Activated CD4-positive, alpha-beta T cell treated with anti-CD3 and anti-CD28 coated beads, Interleukin-2, amount 10 ng/mL, durations not matched to agents 7 days and 5 days (primary cell): ENCODE measurements at regions not wholly inside any gene's neighbourhood (a gene's known extent, or its start where the extent isn't known, plus 50 kb on each side); places are given as distances from the start of the nearest gene placed in this dataset.

Experiments
- CTCF ChIA-PET: fragments of 350-600 bp; sonication (Branson Sonifier 250); formaldehyde crosslinking; loops from one replicate; lab custom pipeline; 2021; ENCODE audit warnings: antibody characterized with exemption; lab: Charles Lee
- POLR2A ChIA-PET: fragments of 350-600 bp; sonication (Branson Sonifier 250); formaldehyde crosslinking; loops from one replicate; lab custom pipeline; 2021; ENCODE audit warnings: antibody characterized with exemption; lab: Charles Lee
- DNase-seq: peaks from one replicate; pipeline ENCODE4 v3.0.0-alpha.2; 2020
- H3K27ac Mint-ChIP-seq: one replicate; pipeline ENCODE4 v1.8.0; 2021; ENCODE audit warnings: mild to moderate bottlenecking, moderate library complexity, mixed read lengths
- H3K27me3 Mint-ChIP-seq: one replicate; pipeline ENCODE4 v1.8.0; 2021; ENCODE audit warnings: mixed read lengths
- H3K36me3 Mint-ChIP-seq: one replicate; pipeline ENCODE4 v1.8.0; 2021; ENCODE audit warnings: low read depth, mixed read lengths
- H3K4me1 Mint-ChIP-seq: one replicate; pipeline ENCODE4 v1.8.0; 2021; ENCODE audit warnings: mixed read lengths
- H3K4me3 Mint-ChIP-seq: one replicate; pipeline ENCODE4 v1.8.0; 2021; ENCODE audit warnings: mild to moderate bottlenecking, moderate library complexity, mixed read lengths
- H3K9me3 Mint-ChIP-seq: one replicate; pipeline ENCODE4 v1.8.0; 2021; ENCODE audit warnings: mixed read lengths

DNA sequence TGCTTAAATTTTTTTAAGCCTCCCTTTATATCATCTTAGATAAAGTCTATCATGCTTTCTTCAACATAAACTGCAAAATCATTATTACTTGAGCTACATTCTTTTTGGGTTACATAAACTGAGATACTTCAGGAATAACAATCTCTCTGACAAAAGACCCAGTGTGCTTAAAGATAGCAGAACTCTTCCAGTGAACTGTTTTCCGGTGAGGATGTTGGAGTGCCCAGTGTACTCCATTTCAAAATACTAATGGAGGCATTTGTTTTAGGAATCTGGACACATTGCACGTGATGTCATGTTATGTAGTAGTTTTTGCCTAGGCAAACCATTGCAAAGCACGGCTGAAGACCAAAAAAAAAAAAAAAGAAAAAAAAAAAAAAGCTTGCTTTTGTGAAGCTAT, 388.2 kb upstream of the CELF2 start:
- Mint-ChIP-seq H3K36me3 (no peaks in the 10 kb centered on the region), H3K9me3 (no peaks in the 10 kb centered on the region), H3K27me3 (peaks cover 2% of the 10 kb centered on the region), H3K4me3 (no peak overlapping the region), H3K27ac (no peak overlapping the region), H3K4me1 (no peaks in the 10 kb centered on the region)
- no peak for DNase-seq
- CTCF ChIA-PET: interaction anchor here (0.6 kb wide), 1 partner anchor 244 kb away, joined by 6 read pairs; no protein-coding TSS in a partner anchor
- POLR2A ChIA-PET: no interaction called here

DNA sequence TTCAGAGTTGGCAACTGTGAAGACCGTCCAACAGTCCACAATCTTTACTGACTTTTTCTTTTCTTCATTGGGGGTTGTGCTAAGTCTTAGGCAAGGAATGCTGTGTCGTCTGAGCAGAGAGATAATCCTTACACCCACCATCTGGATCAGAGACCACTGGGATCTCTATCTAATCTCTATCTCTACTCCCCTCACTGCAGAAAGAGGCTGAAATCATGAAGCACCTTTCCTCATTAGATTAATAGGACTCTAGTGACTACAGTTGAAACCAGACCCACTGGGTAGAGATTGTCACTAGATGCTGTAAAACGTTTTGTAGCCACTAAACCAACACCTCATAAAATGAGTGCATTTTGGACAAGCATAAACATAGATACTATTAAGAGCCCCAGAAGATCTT, 387.4 kb upstream of the CELF2 start:
- Mint-ChIP-seq H3K4me1 (no peaks in the 10 kb centered on the region), H3K27ac (no peak overlapping the region), H3K4me3 (no peak overlapping the region), H3K27me3 (peaks cover 2% of the 10 kb centered on the region), H3K9me3 (no peaks in the 10 kb centered on the region), H3K36me3 (no peaks in the 10 kb centered on the region)
- no peak for DNase-seq
- ChIA-PET POLR2A (no interaction called here), CTCF (interaction anchor here (0.6 kb wide), 1 partner anchor 243 kb away, joined by 6 read pairs; no protein-coding TSS in a partner anchor)

DNA sequence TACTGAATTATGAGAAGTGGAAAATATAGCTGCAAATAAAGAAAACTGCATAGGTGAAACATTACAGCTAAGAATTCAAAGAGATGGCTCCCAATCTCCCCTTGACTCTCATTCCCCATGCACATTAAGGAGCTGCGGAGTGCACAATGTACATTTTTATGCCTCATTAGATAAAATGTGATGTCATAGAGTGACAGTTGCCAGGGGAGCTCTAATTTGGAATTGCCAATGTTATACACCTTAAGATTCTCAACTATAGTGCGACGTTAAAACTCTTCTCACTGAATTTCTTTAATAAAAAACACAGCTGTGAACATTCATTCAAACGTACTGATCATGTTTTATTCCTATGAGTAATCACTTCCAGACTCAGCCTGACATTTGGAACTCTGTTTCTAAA, 386.9 kb upstream of the CELF2 start:
- Mint-ChIP-seq H3K4me1 (no peaks in the 10 kb centered on the region), H3K27me3 (peaks cover 2% of the 10 kb centered on the region), H3K27ac (no peak overlapping the region), H3K36me3 (no peaks in the 10 kb centered on the region), H3K9me3 (no peaks in the 10 kb centered on the region), H3K4me3 (no peak overlapping the region)
- no peak for DNase-seq
- CTCF ChIA-PET: no interaction called here
- POLR2A ChIA-PET: no interaction called here

GRCh38 chr10:10642189-10642588, 375.5 kb upstream of the CELF2 start:
- CTCF ChIA-PET: no interaction called here
- H3K4me1 Mint-ChIP-seq: no peaks in the 10 kb centered on the region
- no peak overlapping the region for H3K27ac Mint-ChIP-seq
- H3K9me3 Mint-ChIP-seq: no peaks in the 10 kb centered on the region
- no peaks in the 10 kb centered on the region for H3K36me3 Mint-ChIP-seq
- H3K27me3 Mint-ChIP-seq: peaks cover 8% of the 10 kb centered on the region
- no peak for DNase-seq
- no peak overlapping the region for H3K4me3 Mint-ChIP-seq
- POLR2A ChIA-PET: no interaction called here

DNA sequence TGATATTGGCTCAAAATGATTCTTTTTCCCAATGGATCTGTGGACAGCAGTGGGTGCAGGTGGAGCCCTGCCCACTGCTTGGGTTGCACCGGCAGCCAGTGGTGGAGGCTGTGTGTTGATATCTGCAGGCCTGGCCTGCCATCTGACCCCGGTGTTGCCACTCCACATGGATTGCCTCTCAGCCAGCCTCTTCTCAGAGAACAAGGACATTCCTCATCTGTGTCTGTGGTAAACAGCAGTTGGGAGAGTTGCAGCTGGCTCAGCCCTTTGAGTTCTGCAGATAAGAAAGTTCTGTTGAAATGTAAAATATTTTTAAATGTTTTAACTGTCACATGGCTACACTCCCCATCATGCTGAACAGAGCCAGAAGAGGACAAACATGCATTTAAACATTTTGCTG, 374.9 kb upstream of the CELF2 start:
- Mint-ChIP-seq H3K9me3 (no peaks in the 10 kb centered on the region), H3K4me1 (no peaks in the 10 kb centered on the region), H3K27ac (no peak overlapping the region), H3K4me3 (no peak overlapping the region), H3K36me3 (no peaks in the 10 kb centered on the region), H3K27me3 (peaks cover 7% of the 10 kb centered on the region)
- CTCF ChIA-PET: no interaction called here
- DNase-seq: no peak
- POLR2A ChIA-PET: no interaction called here

DNA sequence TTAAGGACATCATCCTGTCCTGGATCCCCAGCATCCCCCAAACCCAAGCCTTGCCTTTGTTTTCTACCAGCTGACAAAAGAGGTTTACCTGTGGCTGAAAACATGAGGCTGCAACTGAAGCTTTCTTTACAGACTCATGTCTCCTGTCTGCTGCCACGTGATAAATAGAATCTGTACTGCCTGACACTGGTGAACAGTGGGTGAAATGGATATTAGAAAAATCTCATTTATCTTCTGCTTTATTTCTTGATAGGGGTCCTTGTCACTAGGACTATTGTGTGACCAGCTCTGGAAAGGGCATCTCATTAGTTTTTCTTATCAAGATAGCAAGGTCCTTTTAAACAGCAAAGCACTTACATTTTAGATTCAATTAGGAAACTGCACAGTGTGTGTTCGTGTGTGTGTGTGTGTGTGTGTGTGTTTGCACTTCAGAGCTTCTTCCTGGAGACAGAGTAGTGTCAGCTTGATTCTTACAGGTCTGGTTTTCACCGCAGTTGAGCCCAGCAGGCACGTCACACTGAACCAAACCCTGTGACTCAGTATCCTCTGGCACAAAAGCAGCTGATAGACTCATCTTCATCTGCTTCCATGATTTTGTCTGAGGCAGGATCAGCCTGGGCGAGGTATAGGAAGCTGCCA, 373.5 kb upstream of the CELF2 start:
- POLR2A ChIA-PET: no interaction called here
- Mint-ChIP-seq H3K27me3 (peaks cover 7% of the 10 kb centered on the region), H3K27ac (no peak overlapping the region), H3K4me1 (no peaks in the 10 kb centered on the region), H3K36me3 (no peaks in the 10 kb centered on the region), H3K4me3 (no peak overlapping the region), H3K9me3 (no peaks in the 10 kb centered on the region)
- no peak for DNase-seq
- CTCF ChIA-PET: no interaction called here

DNA sequence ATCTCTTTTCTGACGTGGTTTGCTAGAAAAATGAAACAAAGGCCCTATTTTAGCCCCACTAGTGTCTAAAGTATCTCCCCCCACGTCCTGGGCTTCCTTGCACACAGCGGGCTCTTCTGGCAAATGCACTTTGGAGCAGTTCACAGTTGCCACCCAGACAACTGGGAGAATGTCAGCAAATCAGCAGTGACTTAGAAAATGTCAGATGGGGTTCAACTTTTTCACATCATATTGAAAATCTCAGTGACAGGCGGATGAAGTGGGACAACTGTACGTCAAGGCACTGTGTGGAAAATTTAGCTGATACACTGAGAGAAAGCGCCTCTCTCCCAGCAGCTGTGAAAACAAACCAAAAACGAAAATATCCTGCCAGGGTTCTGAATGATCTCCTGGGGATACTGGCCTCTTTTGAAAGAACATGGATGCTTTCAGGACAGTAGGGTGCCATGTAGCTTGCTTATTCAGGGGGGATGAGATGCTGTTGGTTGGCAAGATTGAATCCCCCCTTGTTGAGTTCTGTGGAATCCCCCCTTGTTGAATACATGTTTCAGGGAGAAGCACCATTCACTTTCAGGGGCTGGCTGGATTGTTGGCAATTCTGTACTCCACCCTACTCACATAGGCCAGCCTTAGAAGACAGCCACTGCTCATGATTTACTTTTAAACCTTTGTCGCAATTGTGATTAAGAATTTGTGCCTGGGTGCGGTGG, 372.8 kb upstream of the CELF2 start:
- Mint-ChIP-seq H3K4me3 (no peak overlapping the region), H3K4me1 (no peaks in the 10 kb centered on the region), H3K27me3 (peaks cover 6% of the 10 kb centered on the region), H3K27ac (no peak overlapping the region), H3K9me3 (no peaks in the 10 kb centered on the region), H3K36me3 (no peaks in the 10 kb centered on the region)
- POLR2A ChIA-PET: no interaction called here
- CTCF ChIA-PET: no interaction called here
- DNase-seq: no peak

- Mint-ChIP-seq H3K4me1 (no peaks in the 10 kb centered on the region), H3K4me3 (no peak overlapping the region), H3K27ac (no peak overlapping the region), H3K36me3 (no peaks in the 10 kb centered on the region), H3K27me3 (no peaks in the 10 kb centered on the region), H3K9me3 (no peaks in the 10 kb centered on the region)
- DNase-seq: no peak
- CTCF ChIA-PET: no interaction called here
- POLR2A ChIA-PET: no interaction called here
Measured at GRCh38 chr10:10647331-10647730, 370.3 kb upstream of the CELF2 start.

DNA sequence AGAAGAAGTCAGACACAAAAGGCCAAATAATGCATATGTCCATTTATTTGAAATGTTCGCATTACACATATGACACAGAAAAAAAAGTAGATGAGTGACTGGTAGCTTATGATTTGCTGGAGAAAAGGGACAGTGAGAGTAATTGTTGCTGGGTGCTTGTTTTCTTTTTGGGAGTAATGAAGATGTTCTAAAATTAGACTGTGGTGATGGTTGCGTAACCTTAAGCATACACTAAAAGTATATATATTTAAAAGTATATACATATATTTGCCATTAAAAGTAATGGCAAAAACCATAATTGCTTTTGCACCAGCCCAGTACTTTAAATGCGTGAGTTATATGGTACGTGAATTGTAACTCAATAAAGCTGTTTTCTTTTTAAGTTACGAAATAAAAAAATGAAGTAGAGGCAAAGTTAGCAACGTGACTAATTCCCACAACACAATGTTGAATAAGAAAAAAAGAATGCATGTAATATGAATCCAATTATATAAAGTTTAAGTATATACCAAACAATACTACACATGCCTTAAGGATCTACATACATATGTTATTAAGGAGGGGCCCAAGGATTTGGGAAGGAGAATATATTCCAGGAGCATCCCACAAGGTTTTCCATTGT, 360.4 kb upstream of the CELF2 start:
- Mint-ChIP-seq H3K27me3 (peaks cover 5% of the 10 kb centered on the region), H3K4me3 (no peak overlapping the region), H3K36me3 (no peaks in the 10 kb centered on the region), H3K4me1 (no peaks in the 10 kb centered on the region), H3K9me3 (no peaks in the 10 kb centered on the region), H3K27ac (no peak overlapping the region)
- ChIA-PET POLR2A (no interaction called here), CTCF (no interaction called here)
- DNase-seq: no peak

- H3K4me1 Mint-ChIP-seq: no peaks in the 10 kb centered on the region
- H3K27me3 Mint-ChIP-seq: peaks cover 7% of the 10 kb centered on the region
- no peak overlapping the region for H3K4me3 Mint-ChIP-seq
- DNase-seq: no peak
- H3K9me3 Mint-ChIP-seq: no peaks in the 10 kb centered on the region
- no peak overlapping the region for H3K27ac Mint-ChIP-seq
- ChIA-PET CTCF (no interaction called here), POLR2A (no interaction called here)
- H3K36me3 Mint-ChIP-seq: no peaks in the 10 kb centered on the region
Measured at GRCh38 chr10:10658172-10658785, 359.4 kb upstream of the CELF2 start.

DNA sequence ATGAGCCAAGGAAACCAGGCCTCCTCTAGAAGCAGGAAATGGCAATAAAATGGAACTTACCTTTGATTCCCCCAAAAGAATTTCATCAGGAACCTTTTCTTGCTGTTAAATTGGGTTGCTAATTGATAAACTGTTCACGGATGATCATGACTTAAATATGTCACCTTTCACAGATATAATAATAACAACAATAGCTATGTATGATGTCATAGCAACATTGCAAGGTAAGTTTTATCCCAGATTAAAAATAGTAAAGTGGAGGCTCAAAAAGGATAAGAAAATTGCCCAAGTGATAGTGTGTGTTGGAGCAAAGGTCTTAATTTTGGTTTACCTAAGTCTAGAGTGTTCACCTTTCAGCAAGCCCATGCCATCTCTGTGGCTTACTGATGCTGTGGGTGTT, 357.6 kb upstream of the CELF2 start:
- ChIA-PET POLR2A (no interaction called here), CTCF (interaction anchor here (0.5 kb wide), 1 partner anchor 12 kb away, joined by 6 read pairs; no protein-coding TSS in a partner anchor)
- Mint-ChIP-seq H3K27ac (no peak overlapping the region), H3K9me3 (no peaks in the 10 kb centered on the region), H3K36me3 (no peaks in the 10 kb centered on the region), H3K4me1 (no peaks in the 10 kb centered on the region), H3K4me3 (no peak overlapping the region), H3K27me3 (peaks cover 10% of the 10 kb centered on the region)
- DNase-seq: no peak

DNA sequence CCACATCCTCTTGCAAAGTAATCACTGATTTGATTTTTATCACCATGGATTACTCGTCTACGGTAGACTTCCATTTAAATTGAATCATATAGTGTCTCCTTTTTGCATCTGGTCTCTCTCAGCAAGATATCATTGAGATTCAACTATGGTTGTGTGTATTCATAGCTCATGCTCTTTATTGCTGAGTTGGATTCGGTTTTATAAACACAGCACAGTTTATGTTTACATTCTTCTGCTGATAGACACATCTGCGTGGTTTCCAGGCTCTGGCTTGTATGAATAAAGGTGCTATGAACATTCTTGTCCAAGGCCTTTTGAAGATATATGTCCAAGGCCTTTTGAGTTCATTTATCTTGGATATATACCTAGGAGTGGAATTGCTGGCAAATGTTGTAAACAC, 356.5 kb upstream of the CELF2 start:
- ChIA-PET CTCF (no interaction called here), POLR2A (no interaction called here)
- no peaks in the 10 kb centered on the region for H3K36me3 Mint-ChIP-seq
- no peak for DNase-seq
- no peaks in the 10 kb centered on the region for H3K4me1 Mint-ChIP-seq
- no peak overlapping the region for H3K4me3 Mint-ChIP-seq
- no peaks in the 10 kb centered on the region for H3K9me3 Mint-ChIP-seq
- H3K27me3 Mint-ChIP-seq: peaks cover 10% of the 10 kb centered on the region
- no peak overlapping the region for H3K27ac Mint-ChIP-seq

- no peaks in the 10 kb centered on the region for H3K4me1 Mint-ChIP-seq
- H3K27me3 Mint-ChIP-seq: peaks cover 10% of the 10 kb centered on the region
- H3K9me3 Mint-ChIP-seq: no peaks in the 10 kb centered on the region
- POLR2A ChIA-PET: no interaction called here
- no peaks in the 10 kb centered on the region for H3K36me3 Mint-ChIP-seq
- no peak overlapping the region for H3K27ac Mint-ChIP-seq
- H3K4me3 Mint-ChIP-seq: no peak overlapping the region
- CTCF ChIA-PET: no interaction called here
- DNase-seq: no peak
Measured at GRCh38 chr10:10662716-10663408, 354.8 kb upstream of the CELF2 start.
